ENCODE measurements at regions not wholly inside any gene's neighbourhood (a gene's known extent, or its start where the extent isn't known, plus 50 kb on each side); places are given as distances from the start of the nearest gene placed in this dataset.

DNA sequence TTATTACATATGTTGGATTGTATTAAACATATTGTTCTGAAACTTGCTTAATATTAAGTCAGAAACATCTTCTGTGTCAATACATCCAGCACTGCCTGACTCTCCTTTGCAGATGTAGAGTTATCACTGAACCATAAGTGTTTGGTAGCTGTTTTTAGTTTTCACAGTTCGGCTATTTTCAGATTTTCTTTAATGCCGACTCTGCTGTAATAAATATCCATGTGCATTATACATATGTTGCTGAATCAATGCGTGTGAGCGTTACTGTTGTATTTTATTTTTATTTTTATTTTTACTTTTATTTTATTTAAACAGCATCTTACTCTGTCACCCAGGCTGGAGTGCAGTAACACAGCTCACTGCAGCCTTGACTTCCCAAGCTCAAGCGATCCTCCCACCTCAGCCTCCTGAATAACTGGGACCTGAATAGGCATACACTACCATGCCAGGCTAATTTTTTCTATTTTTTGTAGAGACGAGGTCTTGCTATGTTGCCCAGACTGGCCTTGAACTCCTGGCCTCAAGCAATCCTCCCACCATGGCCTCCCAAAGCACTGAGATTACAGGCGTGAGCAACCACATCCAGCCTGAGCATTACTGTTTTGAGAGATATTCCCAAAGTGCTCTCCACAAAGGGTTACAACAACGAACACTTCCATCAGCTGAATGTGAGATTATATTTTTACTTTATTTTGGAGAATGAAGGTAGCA is 50.7 kb upstream of the NOCT start:
- no peak for DNase-seq

DNA sequence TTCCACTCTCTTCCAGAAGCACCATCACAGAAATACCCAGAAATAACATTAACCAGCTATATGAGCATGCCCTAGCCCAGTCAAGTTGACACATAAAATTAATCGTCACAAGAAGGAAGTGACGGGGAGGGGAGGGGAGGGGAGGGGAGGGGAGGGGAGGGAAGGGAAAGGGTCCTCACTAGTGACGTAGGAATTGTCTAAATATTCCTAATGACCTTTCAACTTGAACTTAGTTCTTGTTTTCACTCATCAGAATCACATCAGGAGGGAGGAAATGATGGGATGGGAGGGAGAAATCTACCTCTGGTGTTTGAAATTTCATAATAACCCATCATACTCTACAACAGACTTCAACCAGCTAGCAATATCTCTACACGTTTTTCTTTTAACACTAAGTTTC is 52.2 kb upstream of the NOCT start:
- no peak for DNase-seq

DNA sequence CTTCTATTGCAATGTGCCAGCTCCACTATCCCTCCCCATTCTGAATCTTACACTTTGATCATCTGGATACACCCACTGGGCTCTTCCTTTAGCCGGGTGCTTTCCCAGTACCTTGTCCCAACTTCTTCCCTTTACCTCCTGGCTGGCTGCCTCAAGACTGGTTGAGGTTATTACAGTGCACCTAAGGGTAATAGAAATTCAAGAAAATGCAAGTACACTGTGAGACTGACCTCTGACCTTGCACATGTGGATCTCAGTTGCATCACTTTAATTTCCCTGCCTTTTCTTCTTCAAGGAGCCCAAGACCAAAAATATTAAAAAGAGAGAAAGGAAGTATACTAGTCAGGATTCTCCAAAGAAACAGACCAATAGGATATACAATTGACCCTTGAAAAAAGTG is 53.9 kb upstream of the NOCT start:
- DNase-seq, result no peak

DNA sequence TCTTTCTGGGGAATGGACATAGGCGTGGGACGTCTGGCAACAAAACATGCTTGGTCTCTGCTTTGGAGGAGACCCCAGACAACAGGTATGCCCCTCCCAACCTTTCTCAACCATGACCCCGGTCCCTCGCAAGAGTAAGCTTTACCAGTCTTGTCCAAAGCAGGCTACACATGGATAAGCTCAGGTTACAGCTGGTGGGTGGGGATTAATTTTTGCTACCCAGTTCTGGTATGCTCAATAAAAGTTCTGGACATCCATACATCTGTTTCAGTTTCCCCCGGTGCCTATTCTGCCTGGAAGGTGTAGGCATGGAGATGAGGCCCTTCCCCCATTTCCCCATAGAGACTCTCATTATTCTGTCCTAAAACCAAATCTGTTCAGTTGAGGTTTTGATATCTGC is 54.5 kb upstream of the NOCT start:
- DNase-seq, result no peak

DNA sequence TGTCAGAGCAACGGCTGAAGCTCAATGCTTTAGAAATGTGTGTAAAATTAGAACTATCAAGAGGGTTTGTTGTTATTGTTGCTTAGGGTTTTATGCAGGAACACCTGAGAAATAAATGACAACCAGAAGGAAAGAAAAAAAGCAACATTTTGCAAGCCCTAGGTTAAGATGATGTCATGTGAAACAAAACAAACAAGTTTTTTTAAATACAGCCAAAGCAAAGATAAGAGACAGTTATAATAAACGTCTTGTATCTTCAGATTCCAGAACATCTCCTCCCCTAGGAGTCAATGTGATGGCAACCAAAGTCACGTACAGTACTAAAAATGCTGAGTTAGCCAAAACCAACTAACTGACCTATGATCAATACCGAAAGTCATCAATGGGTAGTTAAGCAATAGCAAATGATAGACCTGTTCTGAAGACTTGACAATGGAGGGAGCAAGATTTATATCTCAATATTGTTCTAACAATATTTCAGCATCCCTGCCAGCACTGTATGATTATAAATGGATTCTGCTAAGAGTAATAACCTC is 55.3 kb upstream of the NOCT start:
- no peak for DNase-seq

DNA sequence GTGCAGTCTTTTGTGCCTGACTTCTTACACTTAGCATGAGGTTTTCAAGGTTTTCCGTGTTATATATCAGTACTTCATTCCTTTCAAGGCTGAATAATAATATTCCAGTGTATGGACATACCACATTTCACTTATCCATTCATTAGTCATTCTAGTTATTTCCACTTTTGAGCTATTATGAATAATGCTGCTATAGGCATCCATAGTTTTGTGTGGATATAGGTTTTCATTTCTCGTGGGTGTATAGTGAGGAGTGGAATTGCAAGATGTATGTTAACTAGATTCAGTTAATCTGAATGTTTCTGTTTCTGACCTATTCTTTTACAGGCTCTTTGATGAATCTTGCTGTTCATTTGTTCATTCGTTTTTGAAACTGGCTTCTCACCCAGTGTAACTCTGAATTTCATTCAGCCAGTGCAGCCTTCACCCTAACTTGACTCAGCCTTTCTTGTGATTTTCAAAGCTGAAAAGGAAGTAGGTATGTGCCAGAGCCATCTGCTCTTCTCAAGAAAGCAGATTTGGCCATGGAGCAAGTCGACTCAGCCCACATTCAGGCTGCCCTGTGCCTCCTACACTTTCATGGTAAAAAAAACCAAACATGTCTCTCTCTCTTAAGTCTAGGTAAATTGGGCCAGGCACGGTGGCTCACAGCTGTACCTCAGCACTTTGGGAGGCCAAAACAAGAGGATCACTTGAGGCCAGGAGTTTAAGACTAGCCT is 56.3 kb upstream of the NOCT start:
- DNase-seq, result no peak

DNA sequence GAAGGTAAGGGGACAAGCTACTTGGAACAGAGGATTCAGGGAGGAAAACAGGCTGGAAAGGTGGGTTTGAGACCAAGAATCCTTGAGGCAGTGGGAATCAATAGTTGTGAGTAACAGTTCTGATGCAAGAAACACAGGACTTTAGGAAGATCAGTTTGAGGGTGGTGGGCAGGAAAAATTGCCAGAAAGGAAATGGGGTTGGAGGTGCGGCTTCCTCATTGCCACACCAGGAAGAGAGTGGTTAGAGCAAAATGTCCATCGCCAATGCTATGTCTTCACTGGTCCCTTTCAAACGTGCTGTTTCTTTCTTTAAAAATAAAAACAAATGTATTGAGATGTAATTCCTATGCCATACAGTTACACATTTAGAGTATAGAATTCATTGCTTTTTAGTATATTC is 57.1 kb upstream of the NOCT start:
- no peak for DNase-seq

DNA sequence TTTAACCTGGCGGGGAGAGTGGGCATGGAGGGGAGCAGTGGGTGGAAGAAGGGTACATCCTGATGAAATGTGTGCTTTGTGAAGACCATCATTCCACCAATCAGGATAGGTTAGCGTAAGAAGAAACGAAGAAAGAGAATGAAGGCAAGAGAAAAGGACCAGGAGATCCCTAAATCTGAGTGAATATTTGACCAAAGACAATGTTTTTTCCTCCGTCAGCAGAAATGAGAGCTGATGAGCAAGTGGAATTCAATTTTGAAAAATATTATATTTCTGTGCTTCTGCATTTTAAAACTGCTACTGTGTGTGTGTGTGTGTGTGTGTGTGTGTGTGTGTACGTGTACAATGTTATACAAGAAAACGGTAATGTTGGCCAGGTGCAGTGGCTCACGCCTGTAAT is 58.3 kb upstream of the NOCT start:
- no peak for DNase-seq

DNA sequence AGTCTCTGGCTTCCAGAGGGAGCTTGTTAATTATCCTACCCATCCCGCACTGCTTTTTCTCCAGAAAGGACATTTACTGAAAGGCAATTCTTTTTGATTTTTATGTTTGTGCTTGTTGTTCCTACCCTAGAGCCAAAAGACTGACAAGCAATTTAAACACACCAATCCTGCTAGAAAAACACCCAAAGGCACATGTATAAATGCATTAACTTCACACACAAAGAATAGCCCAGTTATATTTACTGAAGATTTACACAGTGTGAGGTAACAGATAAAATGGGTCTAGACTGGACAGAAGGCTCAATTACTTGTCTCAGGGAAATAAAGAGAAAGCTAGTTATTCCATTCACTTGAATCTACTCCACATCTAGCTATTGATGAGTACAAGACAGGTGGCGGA is 61.2 kb upstream of the NOCT start:
- DNase-seq, result no peak

DNA sequence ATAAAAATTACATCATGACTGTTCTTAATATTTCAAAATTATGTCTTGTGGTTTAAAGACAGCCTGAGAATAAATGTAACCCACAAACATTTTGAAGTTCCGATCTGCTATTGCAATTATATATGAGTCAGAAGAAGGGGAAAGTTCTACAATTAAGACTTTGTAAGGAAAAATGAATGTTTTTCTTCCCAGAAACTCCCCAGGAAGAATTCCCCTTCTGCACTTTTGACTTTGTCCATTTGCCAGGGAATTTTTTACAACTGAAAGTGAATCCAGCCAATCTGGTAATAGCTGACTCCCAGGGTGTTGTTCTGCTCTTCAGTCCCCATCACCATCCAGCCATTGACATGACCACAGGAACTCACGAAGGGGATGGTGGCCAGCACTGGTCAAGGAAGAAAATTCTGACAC is 61.6 kb upstream of the NOCT start:
- no peak for DNase-seq

DNA sequence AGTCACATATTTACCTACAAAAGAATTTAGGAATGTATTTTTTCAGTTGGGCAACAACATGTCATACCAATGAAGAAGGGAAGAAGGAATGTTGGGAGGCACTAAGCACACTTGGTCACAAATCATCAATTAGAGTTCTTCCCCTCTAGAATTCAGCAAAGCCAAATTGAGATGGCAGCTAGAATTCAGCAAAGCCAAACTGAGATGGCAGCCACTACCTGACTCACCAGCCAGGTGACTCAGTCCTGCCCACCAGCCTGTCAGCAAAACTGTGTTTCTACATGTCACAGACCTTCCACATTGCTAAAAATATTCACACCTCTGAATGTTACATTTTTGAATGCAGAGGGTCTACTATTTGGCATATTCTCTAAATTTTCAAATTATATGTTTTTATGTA is 63.2 kb upstream of the NOCT start:
- DNase-seq, result no peak

DNA sequence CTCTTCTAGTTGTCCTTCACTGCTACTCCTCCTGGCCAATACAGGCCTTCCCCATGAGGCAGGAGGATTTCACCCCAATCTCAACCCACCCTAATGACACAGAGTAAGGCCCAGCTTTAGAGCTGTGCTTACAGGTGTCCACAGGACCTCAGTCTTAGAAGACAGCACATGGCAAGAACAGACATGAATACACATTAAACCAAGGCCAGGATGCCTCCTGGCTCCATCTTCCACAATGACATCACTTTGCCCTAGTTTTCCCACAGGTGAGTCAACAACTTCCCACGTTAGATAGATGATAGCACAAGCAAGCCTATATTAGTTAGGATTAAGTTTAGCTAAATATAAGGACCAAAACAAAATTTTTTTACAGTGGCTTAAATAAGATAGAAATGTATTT is 63.8 kb upstream of the NOCT start:
- no peak for DNase-seq

DNA sequence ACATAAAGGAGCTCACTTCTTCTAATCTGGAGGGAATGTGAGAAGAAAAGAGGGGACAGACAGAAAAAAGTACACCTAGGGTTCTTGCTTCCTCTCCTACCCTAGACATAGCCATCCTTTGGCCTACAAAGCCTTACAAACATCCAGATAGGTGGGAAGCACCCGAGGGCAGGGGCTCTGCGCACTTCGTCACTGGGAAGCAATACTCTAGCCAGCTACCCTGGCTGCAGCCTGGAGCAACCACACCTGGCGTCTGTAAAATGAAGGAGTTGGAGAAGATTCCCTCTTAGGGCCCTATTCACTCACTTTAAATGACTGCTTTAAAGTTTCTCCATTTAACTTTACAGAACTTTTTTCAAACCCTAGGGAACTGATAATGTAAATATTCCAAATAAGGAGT is 65.7 kb upstream of the NOCT start:
- DNase-seq, result no peak

DNA sequence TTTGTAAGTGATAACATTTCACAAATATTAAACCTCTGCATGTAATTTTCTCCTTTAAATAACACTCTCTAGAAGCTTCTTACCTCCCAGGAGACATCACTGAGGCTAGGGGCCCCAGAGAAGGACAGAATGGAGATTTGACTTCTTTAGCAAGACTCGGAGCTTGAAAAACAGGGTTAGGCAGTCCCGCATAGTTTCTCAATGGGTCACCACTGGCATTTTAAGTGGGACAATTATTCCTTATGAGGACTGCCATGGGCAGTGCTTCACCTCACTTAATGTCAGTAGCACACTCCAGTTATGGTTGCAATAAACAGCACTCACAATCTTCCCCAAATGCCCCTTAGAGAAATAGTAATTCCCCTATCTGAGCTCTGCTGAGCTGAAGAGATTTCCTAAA is 66.7 kb upstream of the NOCT start:
- DNase-seq, result no peak

DNA sequence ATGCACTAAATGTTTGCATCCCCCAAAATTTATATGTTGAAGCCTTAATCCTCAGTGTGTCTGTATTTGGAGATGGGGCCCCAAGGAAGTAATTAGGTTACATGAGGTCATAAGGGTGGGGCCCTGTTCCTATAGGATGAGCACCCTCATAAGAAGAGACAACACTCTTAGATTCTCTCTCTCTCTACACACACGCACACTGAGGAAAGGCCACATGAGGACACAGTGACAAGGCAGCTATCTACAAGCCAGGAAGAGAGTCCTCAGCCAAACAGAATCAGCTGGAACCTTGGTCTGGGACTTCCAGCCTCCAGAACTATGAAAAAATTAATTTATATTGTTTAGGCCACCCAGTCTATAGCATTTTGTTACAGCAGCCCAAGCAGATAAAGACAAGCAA is 69.3 kb upstream of the NOCT start:
- no peak for DNase-seq

DNA sequence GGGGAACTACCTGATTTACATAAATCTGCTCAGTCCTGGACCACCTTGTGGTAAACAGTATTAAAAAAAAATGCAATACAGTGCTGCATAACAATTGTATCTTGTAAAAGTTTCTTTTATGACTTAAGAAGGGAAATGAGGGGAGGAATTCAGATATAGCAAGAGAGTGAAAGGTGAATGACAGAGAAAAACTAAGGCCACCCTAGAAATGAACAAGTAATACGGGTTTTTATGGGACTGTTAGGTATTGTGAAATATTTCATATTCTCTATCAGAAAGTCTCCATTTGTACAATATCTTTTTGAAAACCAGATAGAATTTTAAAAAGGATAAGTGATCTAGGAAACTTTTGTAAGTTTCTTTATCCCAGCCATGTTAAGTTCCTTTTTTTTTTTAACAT is 69.7 kb upstream of the NOCT start:
- DNase-seq, result no peak

DNA sequence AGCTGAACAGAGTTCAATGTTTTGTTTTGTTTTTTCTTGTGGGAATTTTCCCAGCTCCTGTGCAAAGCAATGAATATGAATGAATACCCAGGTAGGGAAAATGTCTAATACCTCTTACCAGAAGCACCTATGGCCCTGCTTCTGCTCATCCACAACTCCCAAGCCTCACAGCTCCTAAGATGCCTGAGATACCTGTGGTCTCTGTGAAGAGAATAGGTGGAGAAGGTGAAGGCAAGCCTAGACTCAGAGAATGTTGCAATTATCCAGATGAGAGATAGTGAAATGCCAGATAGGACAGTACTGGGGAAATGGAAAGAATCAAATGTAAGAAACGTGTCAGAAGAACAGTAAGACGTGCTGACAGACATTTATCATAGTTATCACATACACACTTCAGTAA is 70.2 kb upstream of the NOCT start:
- DNase-seq, result no peak

DNA sequence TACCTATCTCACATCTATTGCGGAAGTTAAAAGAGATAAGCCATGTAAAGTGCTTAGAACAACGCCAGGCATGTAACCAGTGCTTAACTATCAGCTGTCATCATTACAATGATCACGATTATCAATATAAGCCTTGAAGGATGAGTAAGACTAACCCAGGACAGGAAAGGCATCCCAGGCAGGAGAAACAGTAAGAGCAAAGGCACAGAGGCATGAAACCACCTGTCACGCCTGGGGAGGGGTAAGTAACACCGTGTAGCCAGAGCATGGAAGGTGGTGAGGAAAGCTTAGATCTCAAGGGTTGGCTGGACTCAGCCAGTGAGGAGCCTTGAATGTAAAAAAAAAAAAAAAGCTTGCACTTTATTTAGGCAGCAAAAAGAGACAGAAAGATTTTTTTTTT is 71.7 kb upstream of the NOCT start:
- DNase-seq, result no peak

DNA sequence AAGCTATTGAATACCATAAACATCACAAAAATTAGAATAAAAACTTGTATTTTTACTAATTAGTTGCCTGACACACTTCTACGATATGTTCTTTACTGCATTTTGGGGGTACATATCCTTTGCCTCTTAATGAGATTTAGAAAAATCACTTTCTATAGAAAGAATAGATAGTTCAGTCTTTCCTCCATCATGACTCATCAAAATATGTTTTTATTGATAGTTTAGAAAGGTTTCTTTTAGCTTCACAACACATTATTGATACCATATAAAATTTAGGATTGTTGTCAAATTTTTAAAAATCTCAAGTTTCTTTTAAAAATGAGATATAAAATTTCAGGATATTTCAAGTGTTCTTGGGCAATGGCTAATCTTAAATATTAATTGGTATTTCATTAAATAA is 74.5 kb upstream of the NOCT start:
- no peak for DNase-seq

DNA sequence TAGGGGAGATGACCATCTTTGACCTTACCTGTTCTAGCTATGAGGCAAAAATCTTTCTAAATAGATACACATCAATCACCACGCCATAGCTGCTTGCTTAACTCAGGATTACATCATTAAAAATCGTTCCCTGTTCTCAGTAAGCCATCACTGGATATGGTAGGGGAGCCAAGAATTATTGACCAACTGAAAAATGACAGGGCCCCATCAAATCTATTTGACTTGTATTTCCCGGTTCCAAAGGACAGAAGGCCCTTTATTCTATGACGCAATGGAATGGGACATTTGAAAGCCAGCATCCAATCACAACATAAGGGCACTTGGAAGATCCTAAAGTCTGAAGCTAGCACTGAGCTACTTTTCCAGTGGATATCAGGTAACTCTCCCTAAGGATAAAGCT is 75.6 kb upstream of the NOCT start:
- no peak for DNase-seq

DNA sequence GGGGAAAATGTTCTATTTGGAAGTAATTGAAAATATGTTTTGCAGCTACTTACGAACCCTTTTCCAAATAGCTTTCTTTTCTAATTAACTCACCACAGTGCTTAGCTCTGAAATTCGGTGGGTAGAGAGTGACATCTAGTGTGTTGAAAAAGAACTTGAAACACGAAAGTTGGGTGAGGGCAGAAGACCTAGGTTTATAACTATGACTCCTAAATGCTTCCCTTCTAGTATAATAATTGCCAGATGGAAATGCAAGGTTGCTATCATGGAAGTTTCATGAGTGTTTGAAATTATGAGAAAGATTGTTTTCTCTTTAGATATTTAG is 77.3 kb upstream of the NOCT start:
- DNase-seq, result no peak

DNA sequence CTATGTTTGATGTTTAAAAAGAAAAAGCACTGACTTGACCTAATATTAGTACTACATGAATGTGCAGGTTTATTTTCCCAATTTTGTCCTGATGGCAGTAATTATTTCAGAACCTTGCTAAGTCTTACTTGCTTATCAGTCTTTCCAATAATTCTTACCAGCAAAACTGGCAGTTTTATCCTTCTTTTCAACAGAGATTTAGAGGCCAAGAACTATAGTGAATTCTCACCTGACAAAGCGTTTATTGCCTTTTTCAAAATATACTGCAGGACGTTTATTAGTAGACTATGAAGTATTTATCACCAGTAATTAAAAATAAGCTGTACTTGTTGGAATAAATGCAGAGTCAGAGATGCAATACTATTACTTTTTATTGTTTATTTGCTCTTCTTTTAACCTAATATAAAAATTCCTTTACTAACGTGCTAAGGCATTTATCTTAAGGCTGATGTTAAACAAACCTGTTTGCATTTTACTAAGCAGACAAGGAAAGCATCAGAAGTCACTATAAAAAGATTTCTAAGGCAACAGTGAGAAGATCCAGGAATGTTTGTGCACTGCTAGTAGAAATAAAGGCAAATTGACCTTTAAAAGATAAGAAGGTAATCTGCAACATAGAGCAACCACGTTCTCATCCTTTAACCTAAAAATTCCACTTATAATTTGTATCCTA is 80.3 kb upstream of the NOCT start:
- no peak for DNase-seq

DNA sequence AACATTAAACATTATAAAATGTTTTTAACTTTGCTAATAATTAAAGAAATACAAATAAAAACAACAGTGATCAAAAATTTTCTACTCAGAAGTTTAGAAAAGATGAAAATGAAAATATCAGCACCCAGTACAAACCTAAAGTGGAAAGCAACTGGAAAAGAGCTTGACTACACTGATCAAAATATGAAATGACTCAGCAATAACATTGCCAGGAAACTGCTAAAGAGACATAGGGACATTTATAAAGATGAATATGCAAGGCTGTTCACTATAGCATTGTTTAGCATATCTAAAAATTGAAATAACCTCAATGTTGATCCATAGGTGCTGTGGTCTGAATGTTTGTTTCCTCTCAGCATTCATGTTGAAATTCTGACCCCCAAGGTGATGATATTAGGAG is 88.5 kb upstream of the NOCT start:
- DNase-seq, result no peak

DNA sequence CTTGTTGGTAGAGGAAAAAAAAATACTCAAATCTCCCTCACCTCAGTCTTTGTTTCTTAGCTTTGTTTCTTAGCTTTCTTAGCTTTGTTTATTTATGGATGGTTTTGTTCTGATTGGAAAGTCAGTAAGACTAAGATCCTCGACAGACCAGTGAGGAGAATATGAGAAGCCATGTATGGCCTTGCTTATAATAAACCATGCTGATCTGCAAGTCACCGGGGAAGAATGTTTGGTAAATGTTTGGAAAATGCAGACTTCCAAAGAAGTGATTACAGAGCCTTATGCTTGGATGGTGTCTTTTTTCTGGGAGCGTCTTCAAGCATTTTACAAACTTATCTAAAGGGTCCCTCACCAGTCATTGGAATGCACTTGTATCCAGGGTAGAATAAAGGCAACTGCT is 90.1 kb upstream of the NOCT start:
- DNase-seq, result no peak

Data from SIG-M5 (cell line).